ENCODE measurements at regions not wholly inside any gene's neighbourhood (a gene's known extent, or its start where the extent isn't known, plus 50 kb on each side); places are given as distances from the start of the nearest gene placed in this dataset.

GRCh38 chr2:67662222-67662621 lies 265.1 kb downstream of the ETAA1 start:
- TF ChIP-seq CTCF (optimal IDR thresholded peaks at IDR 0.05 in 1 of 3, IDR thresholded peaks at IDR 0.05 in 1 of 3, conservative IDR thresholded peaks at IDR 0.05 in 1 of 3; ENCODE audit: extremely low read depth in 1 of 3, insufficient read depth in 2 of 3, low read length in 3 of 3) (no peak), EZH2 (IDR thresholded peaks at IDR 0.05; ENCODE audit: low read length) (no peak)
